Heart right ventricle (tissue), 16 donors: ENCODE measurements at regions not wholly inside any gene's neighbourhood (a gene's known extent, or its start where the extent isn't known, plus 50 kb on each side); places are given as distances from the start of the nearest gene placed in this dataset.

Experiments
- ATAC-seq, 8 donors: fragments of 200-7000 bp; cut with Tn5 transposase; one replicate each; pipeline ENCODE4 v1.9.1; 2020; ENCODE audit warnings: mild to moderate bottlenecking in 8 of 8, moderate library complexity in 8 of 8, moderate number of reproducible peaks in 1 of 8
- DNase-seq, 2 donors: peaks; one replicate each; pipeline ENCODE4 v3.0.0-alpha.2; 2020
- H3K27ac ChIP-seq, 10 donors: fragments of 200-600 bp; sonication (generic) in 2 of 10; one replicate each; pipeline versions ENCODE4 v1.5.0 to v1.8.0; 2020 to 2022; ENCODE audit warnings: mild to moderate bottlenecking in 3 of 10
- H3K27me3 ChIP-seq, 7 donors: fragments of 200-600 bp; one replicate each; pipeline ENCODE4 v1.8.0; 2021 to 2022; ENCODE audit warnings: mild to moderate bottlenecking in 2 of 7
- H3K36me3 ChIP-seq, 9 donors: fragments of 200-600 bp; sonication (generic) in 1 of 9; one replicate each; pipeline versions ENCODE4 v1.5.0 to v1.8.0; 2020 to 2022; ENCODE audit warnings: mild to moderate bottlenecking in 2 of 9
- H3K4me1 ChIP-seq, 9 donors: fragments of 200-600 bp; sonication (generic) in 1 of 9; one replicate each; pipeline versions ENCODE4 v1.5.0 to v1.8.0; 2020 to 2022; ENCODE audit warnings: mild to moderate bottlenecking in 4 of 9
- H3K4me3 ChIP-seq, 10 donors: fragments of 200-600 bp; sonication (generic) in 2 of 10; one replicate each; pipeline versions ENCODE4 v1.5.0 to v1.8.0; 2020 to 2022; ENCODE audit warnings: mild to moderate bottlenecking in 7 of 10, moderate library complexity in 2 of 10
- H3K9me3 ChIP-seq, 11 donors: fragments of 200-600 bp in 10 of 11; sonication (generic) in 2 of 11; one replicate each; pipeline versions ENCODE4 v1.5.0 to v1.8.0; 2013 to 2022; ENCODE audit warnings: mild to moderate bottlenecking in 2 of 11, control low read depth in 1 of 11, moderate library complexity in 1 of 11
- CTCF ChIP-seq, 9 donors: fragments of 200-600 bp; sonication (generic) in 2 of 9; IDR thresholded peaks; one replicate each; pipeline versions ENCODE4 v1.5.0 to v1.8.0; 2021 to 2022; ENCODE audit warnings: antibody characterized with exemption in 9 of 9, mild to moderate bottlenecking in 5 of 9, moderate library complexity in 1 of 9
- WGBS, 2 donors: extraction: QIAGEN DNeasy Blood & Tissue Kit; methylation state at CpG; one replicate each; pipeline ENCODE4 v1.1.7; 2013; ENCODE audit warnings: inconsistent platforms in 1 of 2; 5-methylcytosine and 5-hydroxymethylcytosine counted together
- intact Hi-C, 10 donors: fragments of 100-400 bp; cut with DNase I; formaldehyde crosslinking; loops; one replicate each; pipeline versions ENCODE4 v1.11.1 to v1.14.2; 2022
- donor health status: Arrhythmogenic right ventricular cardiomyopathy.
- donor health status: ischemic (EF 13 %, LVEDD 7.1; RV severe dilation, severe dysfunction).
- donor health status: healthy with polysubstance abuse.
- donor health status: DM: no; HTN: yes; CAD: no.
- donor health status: DM: no; HTN: no; CAD: no.
- donor health status: ischemic (EF 25% LVEDD 6.9; RV normal size, moderate dysfunction).
- donor health status: ischemic (EF 25% LVEDD 5.7; RV mildly dilated, moderate dysfunction).
- donor health status: healthy.
- donor health status: DM: yes; HTN: yes; CAD: no.
- donor health status: Ischemic cardiomyopathy.
- donor health status: ischemic (EF 35%, LVEDD 5.7; RV mildly dilated, moderate dysfunction).
- donor health status: nonischemic (EF 11% LVEDD 7.7; RV severe dilation, severe dysfunction).
- donor health status: DM: yes; HTN: yes; CAD: no.
- donor health status: PGD.
- donor health status: ischemic (EF 29% LVEDD 5.4; RV normal size, mild dysfunction).
- donor health status: nonischemic (EF 23%, LVEDD 6.1; RV moderate dilation, normal function).

- H3K4me3 ChIP-seq: no peak overlapping the region
- peaks cover 0 to 7% (median 0%) of the 10 kb centered on the region in 11 donors for H3K9me3 ChIP-seq
- no peak for ATAC-seq
- H3K27me3 ChIP-seq: peaks cover 0 to 13% (median 0%) of the 10 kb centered on the region in 7 donors
- H3K27ac ChIP-seq: no peak overlapping the region
- intact Hi-C loops: no loop called here
- no peaks in the 10 kb centered on the region for H3K36me3 ChIP-seq
- TF ChIP-seq CTCF (IDR thresholded peaks at IDR 0.05): no peak
- DNase-seq: no peak
- H3K4me1 ChIP-seq: no peaks in the 10 kb centered on the region
- 49% methylated on average over 8 of the region's 8 CpGs for WGBS, 2 donors
These were observed 91.5 kb upstream of the ZNF827 start for GRCh38 chr4:146029939-146030710.

DNA sequence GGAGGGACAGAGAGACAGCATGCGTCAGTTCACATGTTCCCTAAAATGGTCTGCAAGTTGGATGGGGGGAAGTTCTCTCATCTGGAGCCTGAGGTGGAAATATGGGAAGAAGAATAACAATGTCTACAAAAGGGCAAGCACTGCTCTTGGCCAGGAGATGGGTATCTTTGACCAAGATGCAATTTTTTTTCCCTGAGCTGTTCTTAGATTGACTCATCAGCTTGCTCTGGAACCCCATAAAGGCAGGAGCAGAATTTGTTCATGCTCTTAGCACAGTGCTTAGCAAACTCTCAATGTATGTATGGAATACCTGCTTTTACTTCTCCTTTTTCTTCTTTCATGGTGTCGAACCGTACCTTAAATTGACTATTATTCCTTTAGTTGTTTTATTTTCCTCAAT, 90.5 kb upstream of the ZNF827 start:
- WGBS, 2 donors: 95 to 97% methylated on average over 3 of the region's 3 CpGs
- Histone ChIP-seq H3K36me3 (no peaks in the 10 kb centered on the region), H3K27me3 (peaks cover 0 to 13% (median 0%) of the 10 kb centered on the region in 7 donors), H3K4me3 (no peak overlapping the region), H3K4me1 (no peaks in the 10 kb centered on the region), H3K9me3 (peaks cover 0 to 1% (median 0%) of the 10 kb centered on the region in 11 donors), H3K27ac (no peak overlapping the region)
- intact Hi-C loops: no loop called here
- no peak for TF ChIP-seq CTCF (IDR thresholded peaks at IDR 0.05)
- ATAC-seq (no peak), DNase-seq (no peak)

GRCh38 chr4:146027761-146028160, 89.1 kb upstream of the ZNF827 start:
- TF ChIP-seq CTCF (IDR thresholded peaks at IDR 0.05): no peak
- no peak overlapping the region for H3K4me3 ChIP-seq
- 94 to 96% methylated on average over 1 of the region's 1 CpG for WGBS, 2 donors
- ATAC-seq (no peak), DNase-seq (no peak)
- peaks cover 0 to 12% (median 0%) of the 10 kb centered on the region in 7 donors for H3K27me3 ChIP-seq
- H3K36me3 ChIP-seq: no peaks in the 10 kb centered on the region
- no peaks in the 10 kb centered on the region for H3K4me1 ChIP-seq
- no peaks in the 10 kb centered on the region for H3K9me3 ChIP-seq
- intact Hi-C loops: no loop called here
- H3K27ac ChIP-seq: no peak overlapping the region

DNA sequence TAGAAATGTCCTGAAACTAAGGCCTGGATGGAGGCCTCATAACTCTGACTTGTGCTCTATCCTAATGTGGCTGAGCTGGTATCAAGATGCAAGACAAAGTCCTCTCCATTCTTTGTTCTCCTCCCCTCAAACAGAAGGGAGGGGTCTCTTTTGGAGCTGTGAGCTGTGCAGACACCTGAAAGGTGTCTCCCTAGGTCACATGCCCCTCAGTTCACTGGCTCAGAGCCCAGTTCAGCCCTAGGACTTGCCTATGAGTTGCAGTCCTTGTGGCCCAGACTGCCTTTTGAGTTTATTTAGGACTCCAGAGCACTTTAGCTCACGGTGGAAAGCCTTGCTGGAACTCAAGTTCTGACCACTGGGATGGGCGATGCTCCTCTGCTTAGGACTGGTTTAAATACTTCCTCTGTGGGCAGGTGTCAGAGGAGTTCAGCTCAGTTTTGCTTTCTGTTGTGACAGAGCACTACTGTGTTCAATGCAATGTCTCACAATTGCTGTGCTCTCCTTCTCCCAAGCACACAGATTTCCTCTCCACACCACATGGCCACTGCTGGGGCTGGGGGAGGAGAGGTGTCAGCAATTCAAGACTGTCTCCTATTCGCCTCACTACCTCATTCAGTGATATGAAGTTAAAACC, 84.8 kb upstream of the ZNF827 start:
- no peaks in the 10 kb centered on the region for H3K4me1 ChIP-seq
- intact Hi-C loops: no loop called here
- H3K27ac ChIP-seq: no peak overlapping the region
- no peak for ATAC-seq
- H3K27me3 ChIP-seq: no peaks in the 10 kb centered on the region
- H3K9me3 ChIP-seq: peaks cover 0 to 9% (median 0%) of the 10 kb centered on the region in 11 donors
- no peak overlapping the region for H3K4me3 ChIP-seq
- WGBS, 2 donors: 86 to 90% methylated on average over 3 of the region's 3 CpGs
- no peaks in the 10 kb centered on the region for H3K36me3 ChIP-seq
- TF ChIP-seq CTCF (IDR thresholded peaks at IDR 0.05): no peak
- no peak for DNase-seq
